NCI-H446 (cell line): ENCODE measurements at regions not wholly inside any gene's neighbourhood (a gene's known extent, or its start where the extent isn't known, plus 50 kb on each side); places are given as distances from the start of the nearest gene placed in this dataset.
"Not testable (repeated sequence)": the region's sequence is repeated elsewhere in the genome, so short reads cannot be mapped to it uniquely, and the experiment has no call there.

Source experiments
- DNase-seq, 2 experiments: peaks; one replicate each; lab custom pipeline; 2025; lab: John Stamatoyannopoulos, UW

DNA sequence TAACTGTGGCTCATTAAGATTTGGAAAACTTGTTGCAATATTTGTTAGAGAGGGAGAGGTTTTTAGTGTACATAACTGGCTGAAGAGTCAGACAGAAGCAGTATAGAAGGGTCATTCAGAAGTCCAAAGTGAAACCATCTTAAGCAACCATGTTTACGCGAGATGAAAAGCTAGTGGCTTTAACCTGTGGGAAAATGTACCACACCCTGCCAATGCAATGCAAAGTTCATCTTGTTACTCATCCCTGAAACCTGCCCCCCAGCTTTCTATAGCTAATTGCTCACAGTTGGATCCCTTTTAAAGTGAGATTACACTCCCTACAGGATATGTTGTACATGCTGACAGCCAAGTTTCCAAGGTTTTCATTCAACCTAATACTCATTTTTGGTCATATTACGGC is 96.7 kb upstream of the RAPGEF2 start:
- no peak for DNase-seq

DNA sequence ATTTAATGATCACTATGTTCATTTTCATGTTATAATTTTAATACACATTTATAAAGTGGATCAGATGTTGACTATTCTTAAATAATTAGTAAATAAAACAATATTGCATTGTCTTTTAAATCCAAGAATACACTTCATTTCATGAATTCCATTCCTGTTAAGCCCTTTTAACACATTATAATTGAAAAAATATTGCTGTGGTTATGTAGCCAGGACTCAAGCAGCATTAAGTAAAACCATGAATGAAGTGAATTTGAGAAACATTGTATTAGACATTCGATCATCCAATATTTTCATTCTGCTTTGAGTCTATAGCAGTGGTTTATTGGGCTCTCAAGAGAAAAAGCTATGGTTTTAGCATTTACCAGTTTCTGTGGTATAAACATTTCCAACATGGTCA is 94.2 kb upstream of the RAPGEF2 start:
- DNase-seq, result no peak

DNA sequence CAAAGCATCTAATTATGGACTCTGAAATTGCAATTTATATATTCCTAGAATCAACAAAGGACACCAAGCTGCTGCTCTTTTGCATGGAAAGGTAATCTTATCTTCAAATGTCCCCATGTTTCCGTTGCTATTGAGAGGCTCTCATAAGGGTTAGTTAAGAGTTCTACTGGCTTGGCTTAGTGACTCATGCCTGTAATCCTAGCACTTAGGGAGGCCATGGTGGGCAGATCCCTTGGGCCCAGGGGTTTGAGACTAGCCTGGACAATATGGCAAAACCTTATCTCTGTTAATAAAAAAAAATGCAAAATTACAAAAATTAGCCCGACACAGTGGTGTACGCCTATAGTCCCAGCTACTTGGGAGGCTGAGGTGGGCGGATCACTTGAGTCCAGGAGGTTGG is 93.4 kb upstream of the RAPGEF2 start:
- DNase-seq, result no peak

DNA sequence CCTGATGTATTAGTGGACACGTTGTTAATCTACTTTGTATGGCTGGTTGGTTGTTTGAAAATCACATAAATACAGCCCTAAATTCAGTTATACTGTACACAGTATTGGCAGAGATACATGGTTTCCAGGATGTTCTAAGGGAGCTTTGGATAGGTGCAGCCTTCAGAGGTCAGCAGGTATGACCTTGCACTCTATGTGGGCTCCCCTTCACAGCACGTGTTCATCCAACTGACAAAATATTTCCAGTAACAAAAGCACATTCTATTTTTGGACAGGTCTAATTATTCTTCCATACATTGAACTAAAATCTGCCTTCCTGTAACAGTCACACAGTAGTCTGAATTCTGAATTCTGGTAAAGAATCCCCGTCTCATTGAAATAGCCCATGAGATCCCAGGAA is 92.8 kb upstream of the RAPGEF2 start:
- DNase-seq, result no peak

DNA sequence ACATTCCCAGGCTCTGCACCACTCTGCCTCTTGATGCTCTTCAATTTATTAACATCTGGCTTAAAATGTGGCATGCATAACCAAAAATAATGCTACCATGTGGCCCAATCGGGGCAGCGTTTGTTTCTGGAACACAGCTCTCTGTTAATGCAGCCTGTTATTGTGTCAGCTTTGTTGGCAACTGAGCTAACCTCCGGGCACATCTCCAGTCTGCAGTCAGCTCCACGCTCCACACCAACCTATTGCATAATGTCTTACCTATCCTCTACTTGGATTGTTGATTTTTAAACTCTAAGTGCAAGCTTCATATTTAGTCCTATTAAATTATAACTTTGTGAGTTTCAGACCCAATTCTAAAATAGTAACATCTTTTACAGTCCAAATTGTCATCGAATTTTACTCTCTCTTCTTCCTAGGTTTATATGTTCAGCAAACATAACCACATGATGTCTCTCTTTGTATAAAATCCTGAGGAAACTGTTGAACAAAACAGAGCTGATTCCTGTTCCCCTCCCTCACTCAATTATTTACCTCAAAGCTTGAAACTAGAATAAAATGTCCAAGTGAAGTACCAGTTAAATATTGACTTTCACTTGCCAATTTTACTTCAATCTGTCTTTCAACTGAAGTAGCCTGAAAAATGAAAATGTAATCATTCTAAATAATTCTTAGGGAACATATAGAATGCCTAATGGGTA is 92.2 kb upstream of the RAPGEF2 start:
- DNase-seq, result peak; percentile 60 to 86

DNA sequence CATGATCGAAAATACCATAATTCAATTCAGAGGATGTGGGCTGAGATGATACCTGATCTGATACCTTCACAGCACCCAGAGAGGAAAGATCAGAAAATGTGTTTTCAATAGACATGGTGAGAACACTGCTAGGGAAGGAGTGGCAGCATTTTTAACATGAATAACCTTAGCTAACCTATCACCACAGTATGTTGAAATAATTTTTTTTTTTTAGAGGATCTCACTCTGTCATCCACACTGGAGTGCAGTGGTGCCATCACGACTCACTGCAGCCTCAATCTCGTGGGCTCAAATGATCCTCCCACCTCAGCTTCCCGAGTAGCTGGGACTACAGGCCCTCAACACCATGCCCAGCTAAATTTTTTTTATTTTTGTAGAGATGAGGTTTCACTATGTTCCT is 90.5 kb upstream of the RAPGEF2 start:
- no peak for DNase-seq

DNA sequence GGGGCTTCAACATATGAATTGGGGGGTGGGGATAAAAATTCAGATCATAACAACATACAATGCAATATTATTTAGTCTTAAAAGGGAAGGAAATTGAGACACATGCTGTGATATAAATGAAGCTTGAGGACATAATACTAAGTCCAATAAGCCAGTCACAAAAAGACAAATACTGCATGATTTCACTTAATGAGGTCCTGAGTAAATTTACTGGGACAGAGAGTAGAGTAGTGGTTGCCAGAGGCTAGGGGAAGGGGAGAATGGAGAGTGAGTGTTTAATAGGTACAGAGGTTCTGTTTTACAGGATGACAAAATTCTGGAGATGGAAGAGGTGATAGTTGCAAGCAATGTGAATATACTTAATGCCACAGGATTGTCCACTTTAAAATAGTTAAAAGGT is 89.2 kb upstream of the RAPGEF2 start:
- DNase-seq, result no peak

DNA sequence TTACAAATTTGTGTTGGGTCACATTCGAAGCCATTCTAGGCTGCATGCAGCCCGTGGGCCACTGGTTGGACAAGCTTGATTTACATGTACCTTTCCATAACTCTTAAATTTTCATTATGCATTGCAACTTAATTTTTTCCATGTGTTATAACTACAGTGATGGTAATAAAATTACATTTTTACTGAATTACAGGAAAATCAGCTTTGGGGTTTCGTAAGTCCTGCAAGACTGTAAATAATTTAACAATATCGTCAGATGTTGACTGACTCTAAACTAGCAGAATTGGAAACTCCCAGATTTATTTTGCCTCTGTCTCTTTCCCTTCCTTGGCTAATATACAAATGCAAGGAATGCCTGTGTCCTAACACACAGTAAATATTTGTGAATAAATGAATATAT is 88.0 kb upstream of the RAPGEF2 start:
- DNase-seq, result no peak

DNA sequence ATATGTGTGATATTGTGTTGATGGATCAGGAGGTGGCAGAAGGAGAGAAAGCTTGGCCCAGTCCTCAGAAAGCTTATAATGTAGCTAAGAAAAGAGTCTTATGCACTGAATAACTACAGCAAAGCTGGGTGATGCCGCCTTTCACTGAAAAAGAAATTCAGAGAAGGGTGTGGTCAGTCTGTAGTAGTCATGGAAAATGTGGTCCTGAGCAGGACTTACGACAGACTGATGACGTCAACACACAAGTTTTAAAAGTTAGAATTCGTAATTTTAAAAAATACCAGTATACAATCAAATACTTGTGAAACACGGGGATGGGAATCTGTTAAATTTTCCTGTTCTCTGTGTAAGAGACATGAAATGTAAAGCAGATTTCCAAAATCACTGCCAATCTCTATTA is 87.0 kb upstream of the RAPGEF2 start:
- no peak for DNase-seq

DNA sequence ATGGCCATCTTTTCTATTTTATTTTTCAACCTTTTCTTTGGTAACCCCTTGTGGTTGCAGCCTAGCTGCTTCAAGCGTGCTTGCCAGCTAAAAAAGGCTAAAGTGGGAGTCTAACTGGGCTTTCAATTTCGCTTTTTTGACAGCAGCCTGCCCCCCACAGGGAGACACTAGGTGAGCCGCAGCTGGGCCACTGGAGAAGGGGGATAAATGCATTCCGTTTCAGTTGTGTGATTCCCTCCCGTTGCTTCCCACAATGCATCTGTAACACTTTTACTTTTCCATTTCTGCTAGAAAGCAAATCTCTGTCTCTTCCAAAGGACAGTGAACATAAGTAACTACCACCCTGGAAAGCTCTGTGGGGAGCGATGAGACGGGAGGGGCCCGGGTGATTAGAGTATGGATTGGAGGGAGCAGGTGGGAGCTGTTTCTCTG is 86.3 kb upstream of the RAPGEF2 start:
- DNase-seq, result no peak

DNA sequence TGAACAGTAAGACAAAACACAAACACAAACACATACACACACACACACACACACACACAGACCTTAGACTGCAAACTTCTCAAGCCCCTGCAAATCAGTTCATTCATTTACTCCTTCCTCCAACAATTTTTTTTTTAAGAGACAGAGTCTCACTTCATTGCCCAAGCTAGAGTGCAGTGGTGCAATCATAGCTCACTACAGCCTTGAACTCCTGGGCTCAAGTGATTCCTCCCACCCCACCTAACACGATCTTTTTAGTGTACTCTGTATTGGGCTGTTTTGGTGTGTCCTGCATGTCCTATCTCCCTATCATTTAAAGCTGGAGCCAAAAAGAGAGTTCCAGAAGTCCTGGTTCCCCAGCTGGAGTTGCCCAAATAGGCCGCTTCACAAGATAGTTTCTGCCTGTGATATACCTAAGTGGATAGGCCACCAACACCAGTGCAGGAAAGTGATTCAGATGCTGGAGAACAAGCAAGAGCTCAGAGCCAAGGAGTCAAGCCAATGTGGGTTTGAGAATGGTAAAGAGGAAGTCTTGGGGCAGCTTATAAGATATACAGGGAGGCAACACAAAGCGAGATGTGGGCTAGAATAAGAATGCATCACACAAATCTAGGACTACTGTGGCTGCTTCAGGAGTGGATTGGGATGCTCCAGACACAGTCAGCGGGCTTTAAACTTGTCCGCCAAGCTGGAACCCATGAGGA is 85.4 kb upstream of the RAPGEF2 start:
- DNase-seq, result no peak

DNA sequence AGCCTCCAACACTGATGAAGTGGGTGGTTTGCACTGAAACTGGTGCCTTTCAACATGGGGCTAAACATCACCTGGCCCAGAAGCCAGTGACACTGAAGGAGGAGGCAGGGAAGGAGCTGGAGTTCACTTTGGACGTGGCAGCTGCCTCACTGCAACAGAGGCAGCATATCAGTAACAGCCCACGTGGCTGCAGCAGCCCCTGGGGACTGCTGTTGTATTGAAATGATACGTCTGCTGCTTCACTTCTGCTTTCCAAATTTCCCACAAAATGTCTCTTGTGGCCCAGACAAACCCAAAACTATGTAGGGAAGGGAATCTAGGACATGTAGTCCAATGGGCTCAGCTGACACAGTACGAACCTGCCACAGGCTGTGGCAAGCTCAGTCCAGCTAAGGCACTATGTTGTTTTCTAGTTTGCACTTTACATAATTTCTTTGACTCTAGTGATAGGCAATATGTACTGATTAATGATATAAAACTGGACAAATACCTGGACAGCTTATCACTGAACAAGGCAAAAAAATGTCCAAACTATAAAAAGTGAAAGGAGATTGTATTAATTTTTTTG is 84.7 kb upstream of the RAPGEF2 start:
- no peak for DNase-seq

DNA sequence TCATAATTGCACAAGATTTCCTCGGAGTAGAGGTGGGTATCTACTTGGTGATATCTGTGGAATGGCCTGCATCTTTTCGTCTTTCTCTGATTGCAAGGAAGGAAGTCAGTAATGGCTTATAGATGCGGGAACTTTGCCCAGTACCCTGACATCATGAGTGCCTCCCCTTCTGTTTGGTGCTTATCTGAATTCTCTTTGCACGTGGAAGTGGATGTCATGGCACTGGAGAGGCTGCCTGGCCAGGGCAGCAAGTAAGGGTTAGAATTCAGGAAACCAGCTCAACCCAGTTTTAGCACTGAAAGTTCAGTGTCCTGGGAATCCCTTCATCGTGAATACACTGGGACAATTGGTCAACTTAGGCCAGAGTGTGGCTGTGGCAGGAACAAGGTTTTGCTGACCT is 83.5 kb upstream of the RAPGEF2 start:
- no peak for DNase-seq

DNA sequence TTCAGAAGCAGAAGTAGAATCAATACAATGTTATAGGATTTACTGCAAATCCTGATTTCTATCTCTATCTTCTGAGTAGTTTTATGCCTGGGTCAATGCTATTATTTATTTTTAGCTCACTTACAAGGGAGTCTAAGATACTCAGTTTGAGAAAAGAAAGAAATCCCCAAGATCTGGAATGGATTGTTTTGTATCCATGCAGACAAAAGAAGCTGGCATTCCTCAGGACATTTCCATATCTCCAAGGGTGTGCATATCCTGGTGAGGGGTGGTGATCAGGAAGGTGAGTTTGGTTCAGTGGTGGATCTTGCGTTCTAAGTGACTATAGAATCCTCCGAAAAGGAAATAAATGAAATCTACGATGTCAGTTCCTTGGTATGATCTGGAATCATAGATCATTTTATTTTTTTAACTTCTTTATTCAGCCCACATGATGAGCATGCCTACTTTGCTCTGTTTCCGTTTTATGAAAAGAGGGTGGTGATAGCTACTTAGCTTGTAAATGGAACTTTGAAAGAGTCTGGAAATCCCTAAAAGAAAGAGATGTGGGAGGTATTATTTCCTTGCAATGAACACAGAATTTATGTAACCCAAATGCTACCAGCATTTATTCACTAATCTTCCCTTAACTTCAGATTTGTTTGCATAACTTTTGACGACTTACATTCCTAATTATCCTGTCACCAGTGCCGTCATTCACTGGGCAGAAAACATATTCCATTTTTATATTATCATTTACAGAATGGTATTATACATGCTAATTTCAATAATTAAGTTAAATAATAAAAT is 81.1 kb upstream of the RAPGEF2 start:
- no peak for DNase-seq

DNA sequence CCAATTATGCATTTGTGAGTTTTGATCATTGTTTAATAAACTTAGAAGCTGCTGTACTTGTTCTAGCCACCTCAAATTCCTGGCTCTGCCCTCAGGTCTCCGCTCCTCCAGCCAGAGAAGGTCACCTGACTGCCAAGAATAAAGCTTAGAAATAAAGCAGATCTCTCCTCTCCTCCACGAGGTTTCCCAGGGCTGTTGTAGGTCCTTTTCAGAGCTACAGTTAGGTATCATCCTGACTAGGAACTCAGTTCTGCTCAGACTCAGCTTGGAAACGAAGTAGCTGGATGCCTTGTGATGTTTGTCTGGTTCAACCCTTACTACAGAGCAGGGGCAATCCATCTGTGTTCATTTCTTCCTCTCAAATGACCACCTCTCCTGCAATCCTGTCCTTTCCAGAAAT is 79.1 kb upstream of the RAPGEF2 start:
- DNase-seq, result no peak

DNA sequence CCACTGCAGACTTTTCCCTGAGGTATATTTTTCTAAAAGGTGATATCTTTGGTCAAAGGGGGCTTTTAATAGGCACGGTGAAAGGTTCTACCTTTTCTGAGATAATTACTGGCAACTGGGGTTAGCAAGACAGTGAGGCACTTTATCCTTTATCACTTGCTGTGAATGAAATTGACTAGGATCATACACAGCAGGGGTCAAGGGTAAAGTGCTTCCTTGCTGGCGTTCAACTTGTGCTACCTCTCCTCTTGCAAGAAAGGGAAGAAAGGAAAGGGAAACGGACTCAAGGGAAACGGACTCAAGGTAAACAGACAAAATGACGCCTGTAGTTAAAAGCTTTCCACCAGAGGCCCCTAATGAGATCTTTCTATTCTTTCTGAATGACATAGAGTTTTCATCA is 78.6 kb upstream of the RAPGEF2 start:
- no peak for DNase-seq

DNA sequence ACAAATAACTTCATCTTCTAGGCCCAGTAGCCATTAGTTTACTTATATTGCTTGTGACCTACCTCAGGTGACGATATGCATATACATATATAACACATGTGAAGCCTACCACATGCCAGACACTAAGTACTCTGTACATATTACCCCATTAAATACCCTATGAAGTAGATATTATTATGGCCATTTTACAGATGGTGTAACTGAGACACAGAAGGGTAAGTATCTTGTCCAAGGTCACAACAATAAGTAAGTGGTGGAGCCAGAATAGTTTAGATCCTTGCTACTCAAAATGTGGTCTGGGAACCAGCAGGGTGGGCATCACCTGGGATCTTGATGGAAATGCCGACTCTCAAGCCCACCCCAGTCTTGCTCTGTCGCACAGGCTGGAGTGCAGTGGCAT is 78.1 kb upstream of the RAPGEF2 start:
- no peak for DNase-seq

DNA sequence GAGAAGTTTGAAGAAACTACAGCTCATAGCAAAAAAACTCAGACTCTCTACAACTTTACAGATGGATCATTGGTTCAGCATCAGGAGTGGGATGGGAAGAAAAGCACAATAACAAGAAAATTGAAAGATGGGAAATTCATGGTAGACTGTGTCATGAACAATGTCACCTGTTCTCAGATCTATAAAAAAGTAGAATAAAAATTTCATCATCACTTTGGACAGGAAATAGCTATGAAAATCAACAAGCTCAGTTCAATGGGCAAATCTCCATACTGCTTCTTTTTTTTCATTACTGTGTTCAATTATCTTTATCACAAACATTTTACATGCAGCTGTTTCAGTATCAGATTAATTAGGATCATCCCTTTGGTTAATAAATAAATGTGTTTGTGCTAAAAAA is 76.5 kb upstream of the RAPGEF2 start:
- no peak for DNase-seq

DNA sequence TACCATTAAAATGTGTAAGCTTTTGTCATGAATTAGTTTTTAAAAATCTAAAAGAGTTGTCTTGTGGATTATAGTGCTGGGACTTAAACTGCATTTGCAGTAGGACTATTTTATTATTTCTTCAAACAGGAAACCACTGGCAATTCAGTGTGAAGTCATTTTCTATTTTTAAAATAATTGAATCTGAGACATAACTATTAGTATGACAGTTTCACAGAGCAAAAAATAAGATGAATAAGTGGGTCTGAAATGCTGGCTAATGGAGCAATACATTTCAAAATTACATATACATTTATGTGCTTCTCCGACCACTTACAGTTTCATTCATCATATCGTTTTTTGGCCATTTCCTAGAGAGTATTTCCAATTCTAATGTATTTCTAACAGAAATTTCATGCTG is 75.3 kb upstream of the RAPGEF2 start:
- DNase-seq, result no peak

DNA sequence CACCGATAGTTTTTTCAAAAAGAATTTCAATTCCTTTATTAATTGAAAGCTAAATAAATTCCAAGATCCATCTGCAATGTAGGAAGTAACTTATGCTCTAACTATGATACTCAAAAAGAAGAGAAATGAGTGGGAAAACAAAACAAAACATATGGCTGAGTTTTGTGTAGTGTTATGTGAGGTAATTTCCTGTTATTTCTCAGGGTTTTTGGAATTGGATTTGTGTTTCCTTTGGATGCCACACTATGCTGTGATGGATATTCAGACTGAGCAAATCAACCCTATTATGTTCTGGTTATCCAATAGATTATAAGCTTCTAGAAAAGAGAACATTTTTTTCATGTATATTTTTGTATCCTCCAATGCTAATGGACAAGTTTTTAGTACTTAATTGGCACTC is 73.4 kb upstream of the RAPGEF2 start:
- DNase-seq, result no peak

DNA sequence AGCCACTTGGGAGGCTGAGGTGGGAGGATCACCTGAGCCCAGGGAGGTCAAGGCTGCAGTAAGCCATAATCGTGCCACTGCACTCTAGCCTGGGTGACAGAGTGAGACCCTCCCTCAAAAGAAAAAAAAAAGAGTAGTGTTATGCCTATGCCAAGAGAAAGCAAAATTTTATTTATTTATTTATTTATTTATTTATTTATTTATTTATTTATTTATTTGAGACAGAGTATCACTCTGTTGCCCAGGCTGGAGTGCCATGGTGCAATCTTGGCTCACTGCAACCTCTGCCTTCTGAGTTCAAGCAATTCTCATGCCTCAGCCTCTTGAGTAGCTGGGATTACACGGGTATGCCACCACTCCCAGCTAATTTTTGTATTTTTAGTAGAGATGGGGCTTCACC is 72.6 kb upstream of the RAPGEF2 start:
- DNase-seq, result not testable (repeated sequence)

DNA sequence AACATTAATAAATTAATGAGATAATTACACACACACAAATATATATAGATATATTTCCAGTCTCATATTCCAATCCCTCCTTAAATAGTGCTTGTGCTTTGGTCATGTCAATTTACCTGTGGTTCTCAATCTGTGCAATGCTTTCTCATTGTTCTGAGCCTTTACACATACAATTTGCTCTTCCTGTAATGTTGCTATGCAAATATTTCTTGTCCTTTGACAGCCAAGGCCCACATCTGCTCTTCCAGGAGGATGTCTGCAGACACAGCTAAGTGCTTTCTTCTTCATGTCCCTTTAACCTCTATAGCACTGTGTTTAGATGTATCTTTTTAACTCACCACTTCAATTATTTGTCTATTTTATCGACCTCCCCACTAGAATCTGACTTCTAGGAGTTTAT is 67.3 kb upstream of the RAPGEF2 start:
- no peak for DNase-seq

DNA sequence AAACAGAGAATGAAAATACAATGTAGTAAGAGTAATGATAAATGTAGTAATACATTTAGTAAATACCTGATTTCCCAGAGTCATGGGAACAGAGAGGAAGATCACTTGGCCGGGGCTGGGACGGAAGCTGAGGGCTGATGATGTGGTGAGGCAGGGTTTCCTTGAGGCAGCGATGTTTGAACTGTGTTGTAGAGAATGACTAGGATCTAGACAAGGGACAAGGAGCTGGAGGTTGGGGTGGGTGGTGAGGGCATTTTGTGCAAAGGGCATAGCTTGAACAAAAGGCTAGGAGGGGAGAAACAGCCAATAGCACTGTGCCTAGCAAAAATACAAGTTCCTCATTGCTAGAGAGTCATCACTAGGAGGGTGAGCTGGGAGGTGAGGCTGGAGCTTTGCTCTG is 64.3 kb upstream of the RAPGEF2 start:
- DNase-seq, result no peak
